ENCODE measurements at regions not wholly inside any gene's neighbourhood (a gene's known extent, or its start where the extent isn't known, plus 50 kb on each side); places are given as distances from the start of the nearest gene placed in this dataset.

- no peak for TF ChIP-seq CTCF (IDR thresholded peaks at IDR 0.05)
- H3K36me3 ChIP-seq (ENCODE audit: insufficient read depth in 1 of 2, low read depth in 1 of 2), result no peaks in the 10 kb centered on the region
- DNase-seq (no peak), ATAC-seq (no peak)
- intact Hi-C loops (cut with DNase I), result no loop called here
- no peaks in the 10 kb centered on the region for H3K9me3 ChIP-seq
- peaks cover 0 to 9% (median 2%) of the 10 kb centered on the region in 3 donors for H3K27me3 ChIP-seq (ENCODE audit: insufficient read depth in 3 of 3, low read length in 2 of 3)
- H3K4me3 ChIP-seq, result no peak overlapping the region
- WGBS, 3 donors, result 73 to 75% (median 73%) methylated on average over 7 of the region's 7 CpGs
- H3K27ac ChIP-seq, result no peak overlapping the region
- H3K4me1 ChIP-seq, result no peaks in the 10 kb centered on the region
These were observed 139.6 kb upstream of the GPR26 start for GRCh38 chr10:123526356-123527064.

GRCh38 chr10:123527151-123527550 is 139.0 kb upstream of the GPR26 start:
- H3K4me1 ChIP-seq, result no peaks in the 10 kb centered on the region
- no peak overlapping the region for H3K27ac ChIP-seq
- H3K36me3 ChIP-seq (ENCODE audit: insufficient read depth in 1 of 2, low read depth in 1 of 2), result no peaks in the 10 kb centered on the region
- H3K4me3 ChIP-seq, result no peak overlapping the region
- peaks cover 0 to 9% (median 2%) of the 10 kb centered on the region in 3 donors for H3K27me3 ChIP-seq (ENCODE audit: insufficient read depth in 3 of 3, low read length in 2 of 3)
- ATAC-seq, result no peak
- intact Hi-C loops (cut with DNase I), result no loop called here
- TF ChIP-seq CTCF (IDR thresholded peaks at IDR 0.05), result no peak
- DNase-seq, result no peak
- H3K9me3 ChIP-seq, result no peaks in the 10 kb centered on the region

- no peak for TF ChIP-seq CTCF (IDR thresholded peaks at IDR 0.05)
- no peak for DNase-seq
- H3K4me3 ChIP-seq, result no peak overlapping the region
- H3K9me3 ChIP-seq, result no peaks in the 10 kb centered on the region
- no peaks in the 10 kb centered on the region for H3K4me1 ChIP-seq
- intact Hi-C loops (cut with DNase I), result no loop called here
- peaks cover 0 to 9% (median 2%) of the 10 kb centered on the region in 3 donors for H3K27me3 ChIP-seq (ENCODE audit: insufficient read depth in 3 of 3, low read length in 2 of 3)
- ATAC-seq, result no peak
- WGBS, 3 donors, result 62 to 68% (median 66%) methylated on average over 10 of the region's 10 CpGs
- H3K27ac ChIP-seq, result no peak overlapping the region
- H3K36me3 ChIP-seq (ENCODE audit: insufficient read depth in 1 of 2, low read depth in 1 of 2), result no peaks in the 10 kb centered on the region
These were observed 136.9 kb upstream of the GPR26 start for GRCh38 chr10:123529146-123529760.

GRCh38 chr10:123530166-123530870 is 135.8 kb upstream of the GPR26 start:
- WGBS, 3 donors, result 63 to 66% (median 64%) methylated on average over 9 of the region's 9 CpGs
- no peaks in the 10 kb centered on the region for H3K9me3 ChIP-seq
- ATAC-seq, result no peak
- no peaks in the 10 kb centered on the region for H3K4me1 ChIP-seq
- no peaks in the 10 kb centered on the region for H3K36me3 ChIP-seq (ENCODE audit: insufficient read depth in 1 of 2, low read depth in 1 of 2)
- H3K4me3 ChIP-seq, result no peak overlapping the region
- H3K27me3 ChIP-seq (ENCODE audit: insufficient read depth in 3 of 3, low read length in 2 of 3), result peaks cover 0 to 5% (median 2%) of the 10 kb centered on the region in 3 donors
- H3K27ac ChIP-seq, result no peak overlapping the region
- no peak for DNase-seq
- TF ChIP-seq CTCF (IDR thresholded peaks at IDR 0.05), result no peak
- intact Hi-C loops (cut with DNase I), result no loop called here
